ENCODE measurements at regions not wholly inside any gene's neighbourhood (a gene's known extent, or its start where the extent isn't known, plus 50 kb on each side); places are given as distances from the start of the nearest gene placed in this dataset.

DNA sequence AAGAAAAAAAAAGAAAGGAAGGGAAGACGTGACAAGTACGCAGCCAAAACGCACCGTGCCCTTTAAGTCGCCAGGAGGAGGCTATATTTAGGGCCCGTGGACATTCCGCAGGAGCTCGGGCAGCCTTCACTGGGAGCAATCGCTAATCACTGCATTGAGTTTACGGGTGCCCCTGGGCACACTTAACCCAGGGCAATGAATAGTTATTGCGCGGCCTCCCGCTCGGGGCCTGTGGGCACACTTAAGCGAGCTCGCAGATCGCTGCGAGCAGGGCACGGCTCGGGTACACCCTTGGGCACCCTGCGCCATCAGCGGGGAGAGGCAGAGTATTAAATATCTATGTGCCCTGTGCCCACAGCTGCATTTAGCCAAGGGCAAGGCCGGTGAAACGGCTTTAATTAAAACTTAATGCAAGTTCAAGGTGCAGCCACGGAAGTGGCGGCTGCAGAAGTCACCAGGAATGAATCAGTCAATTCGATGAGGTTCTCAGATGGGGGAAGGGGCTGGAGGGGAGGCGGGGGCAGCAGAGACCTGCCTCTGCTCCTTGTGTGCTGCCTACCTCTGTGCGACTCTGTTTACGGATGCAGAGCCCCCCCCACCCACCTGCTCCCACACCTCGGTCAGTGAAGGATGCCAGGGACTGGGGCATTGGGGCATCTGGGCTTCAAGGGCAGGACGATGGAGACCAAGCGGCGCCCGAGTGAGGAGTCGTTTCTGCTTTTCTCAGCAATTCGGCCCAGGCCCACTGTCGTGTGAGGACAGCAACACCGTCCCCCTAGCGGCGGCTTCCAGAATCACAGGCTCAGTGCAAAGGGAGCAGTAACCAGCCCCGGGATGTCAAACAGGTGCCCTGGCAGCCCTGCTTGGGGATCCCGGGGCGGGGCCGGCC lies 51.8 kb upstream of the TARDBP start:
- no peaks in the 10 kb centered on the region for H3K36me3 ChIP-seq (ENCODE audit: control insufficient read depth in 2 of 2, insufficient read depth in 2 of 2, low read length in 2 of 2)
- no peaks in the 10 kb centered on the region for H3K9me3 ChIP-seq (ENCODE audit: control insufficient read depth in 2 of 2, low read length in 2 of 2)
- H3K9ac ChIP-seq (ENCODE audit: low read depth in 1 of 2, low read length in 2 of 2), result no peak overlapping the region
- H3K4me3 ChIP-seq (ENCODE audit: low read length in 2 of 2), result no peak overlapping the region
- H3K27ac ChIP-seq (ENCODE audit: low read depth in 2 of 2, low read length in 2 of 2), result no peak overlapping the region
- no peaks in the 10 kb centered on the region for H3K4me1 ChIP-seq (ENCODE audit: control insufficient read depth in 2 of 2, insufficient read depth in 2 of 2, low read length in 2 of 2)
- no peaks in the 10 kb centered on the region for H3K27me3 ChIP-seq (ENCODE audit: control insufficient read depth in 2 of 2, insufficient read depth in 2 of 2, low read length in 2 of 2)

DNA sequence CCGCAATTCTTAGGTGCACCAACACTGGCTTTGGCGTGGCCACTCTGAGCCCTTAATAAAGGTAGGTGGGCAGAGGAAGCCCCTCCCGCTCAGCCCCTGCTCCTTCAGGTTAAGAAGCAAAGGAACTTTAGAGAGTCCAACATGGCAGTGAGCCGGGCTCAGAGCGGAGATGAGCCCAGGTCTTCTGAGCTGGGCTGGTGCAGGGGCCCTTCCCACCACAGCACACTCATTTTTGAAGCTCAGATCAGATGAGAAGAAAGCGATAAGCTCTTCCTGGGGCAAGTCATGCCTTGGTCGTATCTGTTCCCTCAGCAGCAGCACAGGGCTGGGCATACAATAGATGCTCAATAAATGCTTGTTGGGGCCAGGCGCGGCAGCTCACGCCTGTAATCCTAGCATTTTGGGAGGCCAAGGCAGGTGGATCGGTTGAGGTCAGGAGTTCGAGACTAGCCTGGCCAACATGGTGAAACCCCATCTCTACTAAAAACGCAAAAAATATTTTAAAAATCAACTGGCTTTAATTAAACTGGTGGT lies 51.1 kb upstream of the TARDBP start:
- Histone ChIP-seq H3K36me3 (ENCODE audit: control insufficient read depth in 2 of 2, insufficient read depth in 2 of 2, low read length in 2 of 2) (no peaks in the 10 kb centered on the region), H3K4me3 (ENCODE audit: low read length in 2 of 2) (no peak overlapping the region), H3K27ac (ENCODE audit: low read depth in 2 of 2, low read length in 2 of 2) (no peak overlapping the region), H3K4me1 (ENCODE audit: control insufficient read depth in 2 of 2, insufficient read depth in 2 of 2, low read length in 2 of 2) (no peaks in the 10 kb centered on the region), H3K27me3 (ENCODE audit: control insufficient read depth in 2 of 2, insufficient read depth in 2 of 2, low read length in 2 of 2) (no peaks in the 10 kb centered on the region), H3K9ac (ENCODE audit: low read depth in 1 of 2, low read length in 2 of 2) (no peak overlapping the region), H3K9me3 (ENCODE audit: control insufficient read depth in 2 of 2, low read length in 2 of 2) (no peaks in the 10 kb centered on the region)

DNA sequence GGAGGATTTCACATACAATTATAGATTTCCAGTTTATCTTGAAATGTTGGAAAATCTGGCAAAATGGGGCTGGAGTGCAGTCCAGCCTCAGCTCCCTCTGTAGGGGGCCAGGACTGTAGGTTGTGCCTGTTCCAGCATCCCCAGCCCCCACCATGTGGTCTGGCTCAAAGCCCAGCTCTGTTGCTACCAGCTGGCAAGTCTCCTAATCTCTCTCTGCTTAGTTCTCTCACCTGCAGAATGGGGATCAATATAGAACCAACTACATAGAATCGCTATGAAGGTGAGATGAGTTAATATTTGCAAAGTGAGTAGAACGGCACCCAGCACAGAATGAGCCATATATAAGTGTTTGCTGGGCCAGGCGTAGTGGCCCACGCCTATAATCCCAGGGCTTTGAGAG lies 50.0 kb upstream of the TARDBP start:
- H3K36me3 ChIP-seq (ENCODE audit: control insufficient read depth in 2 of 2, insufficient read depth in 2 of 2, low read length in 2 of 2), result no peaks in the 10 kb centered on the region
- H3K9ac ChIP-seq (ENCODE audit: low read depth in 1 of 2, low read length in 2 of 2), result no peak overlapping the region

More for the DNA sequence above, 50.0 kb upstream of the TARDBP start:
- H3K9me3 ChIP-seq (ENCODE audit: control insufficient read depth in 2 of 2, low read length in 2 of 2), result no peaks in the 10 kb centered on the region
- no peaks in the 10 kb centered on the region for H3K4me1 ChIP-seq (ENCODE audit: control insufficient read depth in 2 of 2, insufficient read depth in 2 of 2, low read length in 2 of 2)
- no peaks in the 10 kb centered on the region for H3K27me3 ChIP-seq (ENCODE audit: control insufficient read depth in 2 of 2, insufficient read depth in 2 of 2, low read length in 2 of 2)
- no peak overlapping the region for H3K27ac ChIP-seq (ENCODE audit: low read depth in 2 of 2, low read length in 2 of 2)
- H3K4me3 ChIP-seq (ENCODE audit: low read length in 2 of 2), result no peak overlapping the region
